HG03439 (cell line): ENCODE measurements at regions not wholly inside any gene's neighbourhood (a gene's known extent, or its start where the extent isn't known, plus 50 kb on each side); places are given as distances from the start of the nearest gene placed in this dataset.

ENCODE experiments used
- ATAC-seq: cut with Tn5 transposase; IDR thresholded peaks from one replicate; pipeline ENCODE4 v1.9.1; 2021; ENCODE audit warnings: mild to moderate bottlenecking, moderate library complexity; ENCODE audit not compliant: unreplicated experiment

GRCh38 chr7:68663392-68663791 is 934.9 kb upstream of the AUTS2 start:
- ATAC-seq = no peak

- no peak for ATAC-seq
Observed at GRCh38 chr7:68671046-68671445, 927.2 kb upstream of the AUTS2 start.

DNA sequence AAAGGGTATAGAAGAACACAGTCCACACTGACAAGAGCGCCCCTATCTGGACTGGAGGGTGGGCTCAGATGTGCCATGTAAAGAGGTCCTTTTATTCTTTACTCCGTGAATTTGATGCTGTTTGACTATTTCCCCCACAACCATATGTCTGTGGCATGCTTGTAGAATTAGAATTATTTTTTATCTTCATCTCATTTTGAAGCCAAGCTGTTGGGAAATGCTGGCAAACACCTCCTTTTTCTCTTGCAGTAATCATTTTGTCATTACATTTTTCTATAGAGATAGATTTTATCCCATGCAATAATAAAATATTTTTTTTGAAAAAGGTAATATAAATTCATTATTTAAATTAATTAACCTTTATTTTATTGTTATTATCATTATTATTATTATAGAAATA is 926.6 kb upstream of the AUTS2 start:
- no peak for ATAC-seq

GRCh38 chr7:68674826-68675225 is 923.4 kb upstream of the AUTS2 start:
- ATAC-seq = no peak

- ATAC-seq = no peak
Observed at GRCh38 chr7:68676813-68677535, 921.3 kb upstream of the AUTS2 start.

DNA sequence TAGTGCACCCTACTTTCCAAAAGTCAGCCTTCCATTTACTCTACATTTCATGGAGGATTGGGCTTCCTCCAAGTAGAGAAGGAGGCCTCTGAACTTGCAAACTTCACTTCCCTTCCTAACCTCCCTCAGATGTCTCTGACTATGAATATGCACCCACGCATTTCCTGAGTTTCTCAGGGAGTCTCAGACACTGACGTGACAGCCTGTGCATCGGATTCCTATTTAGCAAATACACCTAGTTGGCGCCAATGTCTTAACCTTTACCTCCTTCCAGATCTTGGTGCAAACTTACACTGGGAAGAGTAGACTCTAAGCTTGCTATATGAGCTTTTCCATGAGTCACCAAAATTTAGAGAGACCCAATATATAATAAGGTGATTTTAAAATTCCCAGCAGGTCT is 920.1 kb upstream of the AUTS2 start:
- no peak for ATAC-seq

GRCh38 chr7:68679459-68680234 is 918.6 kb upstream of the AUTS2 start:
- no peak for ATAC-seq

- no peak for ATAC-seq
Observed at GRCh38 chr7:68680235-68680872, 917.9 kb upstream of the AUTS2 start.

GRCh38 chr7:68682910-68683309 is 915.4 kb upstream of the AUTS2 start:
- no peak for ATAC-seq

GRCh38 chr7:68684246-68684839 is 913.9 kb upstream of the AUTS2 start:
- ATAC-seq = no peak

DNA sequence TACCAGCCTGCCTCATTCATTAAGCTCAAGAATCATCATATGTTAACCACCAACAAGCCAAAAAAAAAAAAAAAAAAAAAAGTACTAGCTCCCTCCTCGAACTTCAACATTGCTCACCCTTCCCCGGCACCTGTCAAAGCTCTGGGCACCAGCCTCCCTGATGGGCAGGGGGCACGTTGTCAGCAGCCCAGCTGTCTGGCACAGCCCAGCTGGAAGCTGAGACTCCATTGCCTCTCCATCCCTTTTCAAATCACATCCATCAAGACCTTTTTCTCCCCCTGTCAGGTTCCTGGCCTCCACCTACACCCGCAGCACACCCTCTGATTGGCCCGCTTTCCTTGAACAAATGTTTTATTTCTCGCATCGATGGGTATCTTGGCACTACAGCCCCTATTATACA is 913.3 kb upstream of the AUTS2 start:
- no peak for ATAC-seq

- ATAC-seq = no peak
Observed at GRCh38 chr7:68688416-68689086, 909.7 kb upstream of the AUTS2 start.

DNA sequence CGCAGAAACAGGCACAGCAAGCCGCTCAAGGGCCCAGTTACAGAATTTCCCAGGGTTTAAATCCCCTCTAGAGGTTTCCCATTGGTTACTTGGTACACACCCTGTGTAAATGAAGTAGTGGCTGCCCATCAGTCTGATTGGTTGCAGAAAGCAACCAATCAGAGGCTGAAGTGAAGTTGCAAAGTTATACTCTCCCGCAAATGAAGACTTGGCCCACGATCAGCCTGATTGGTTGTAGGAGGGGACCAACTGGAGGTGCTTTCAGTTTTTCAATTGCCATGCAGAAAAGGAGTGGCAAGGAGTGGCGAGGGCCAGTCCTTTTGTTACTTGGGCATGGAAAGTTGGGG is 909.2 kb upstream of the AUTS2 start:
- no peak for ATAC-seq

DNA sequence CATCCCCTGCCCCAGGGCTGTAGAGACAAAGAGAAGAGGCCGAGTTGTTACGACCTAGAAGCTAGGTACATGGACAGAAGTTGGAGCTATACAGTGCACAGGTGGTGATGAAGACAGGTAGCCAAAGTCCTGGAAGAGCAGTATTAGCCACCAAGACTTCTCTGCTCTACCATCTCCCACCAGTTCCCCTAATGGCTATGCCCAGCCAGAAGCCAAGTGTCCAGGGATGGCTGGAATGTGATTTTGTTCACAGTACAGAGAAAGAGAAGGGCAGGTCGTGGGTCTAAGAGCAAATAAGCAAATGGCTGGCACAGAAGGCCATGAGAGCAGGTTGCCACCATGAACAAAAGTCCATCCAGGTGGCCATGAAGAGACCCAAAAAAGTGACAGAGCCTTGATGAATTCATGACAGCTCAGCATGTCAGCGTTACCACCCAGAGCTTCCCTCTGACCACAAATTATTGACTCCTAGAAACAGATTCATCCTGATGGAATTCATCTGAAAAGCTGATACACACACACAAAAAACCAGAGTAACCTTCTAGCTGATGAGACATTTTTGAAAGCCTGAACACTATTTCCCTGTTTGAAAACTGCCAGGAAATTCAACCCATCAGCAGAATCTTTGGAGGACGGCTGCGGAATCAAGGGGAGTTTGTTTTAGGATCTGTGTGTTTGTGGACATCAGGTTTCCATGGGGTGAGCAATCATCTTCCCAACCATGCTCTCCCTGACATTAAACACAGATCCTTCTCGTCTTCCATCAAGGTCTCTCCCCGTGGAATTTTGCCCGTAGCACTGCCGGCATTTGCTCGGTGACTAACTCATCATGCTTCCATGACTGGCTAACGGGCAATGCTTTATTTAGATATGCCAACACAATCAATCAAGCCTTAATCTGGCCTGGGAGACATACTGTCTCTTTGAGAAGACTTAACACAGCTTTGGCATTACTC is 906.7 kb upstream of the AUTS2 start:
- no peak for ATAC-seq

DNA sequence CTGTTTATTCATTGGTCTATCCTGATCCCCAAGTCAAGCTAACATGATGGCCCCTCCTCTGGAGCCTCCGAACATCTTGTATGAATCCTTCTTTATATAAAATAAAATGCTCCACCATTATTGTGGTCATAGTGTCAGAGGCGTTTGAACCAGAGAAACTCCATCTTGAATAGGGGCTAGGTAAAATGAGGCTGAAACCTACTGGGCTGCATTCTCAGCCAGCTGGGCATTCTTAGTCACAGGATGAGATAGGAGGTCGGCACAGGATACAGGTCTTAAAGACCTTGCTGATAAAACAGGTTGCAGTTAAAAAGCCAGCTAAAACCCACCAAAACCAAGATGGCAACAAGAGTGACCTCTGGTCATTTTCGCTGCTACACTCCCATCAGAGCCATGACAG is 905.8 kb upstream of the AUTS2 start:
- no peak for ATAC-seq

DNA sequence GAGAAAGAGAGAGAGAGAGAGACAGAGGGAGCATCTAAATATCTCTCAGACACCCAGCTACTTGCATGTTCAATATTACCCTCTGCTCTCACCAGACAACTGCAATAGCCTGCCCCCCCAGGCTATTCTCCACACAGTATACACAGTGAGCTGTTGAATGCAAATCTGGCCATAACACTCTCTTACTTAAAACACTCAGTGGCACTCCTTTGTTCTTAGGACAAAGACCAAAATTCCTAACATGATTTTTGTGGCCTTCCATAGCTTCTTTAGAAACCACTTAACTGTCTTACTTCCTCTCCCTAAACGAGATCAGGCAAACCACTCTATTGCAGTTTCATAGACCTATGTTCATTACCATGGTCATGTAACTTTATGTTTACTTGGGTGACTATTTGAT is 903.6 kb upstream of the AUTS2 start:
- no peak for ATAC-seq

GRCh38 chr7:68697796-68698280 is 900.4 kb upstream of the AUTS2 start:
- ATAC-seq = no peak

GRCh38 chr7:68699090-68699711 is 899.1 kb upstream of the AUTS2 start:
- ATAC-seq = no peak

DNA sequence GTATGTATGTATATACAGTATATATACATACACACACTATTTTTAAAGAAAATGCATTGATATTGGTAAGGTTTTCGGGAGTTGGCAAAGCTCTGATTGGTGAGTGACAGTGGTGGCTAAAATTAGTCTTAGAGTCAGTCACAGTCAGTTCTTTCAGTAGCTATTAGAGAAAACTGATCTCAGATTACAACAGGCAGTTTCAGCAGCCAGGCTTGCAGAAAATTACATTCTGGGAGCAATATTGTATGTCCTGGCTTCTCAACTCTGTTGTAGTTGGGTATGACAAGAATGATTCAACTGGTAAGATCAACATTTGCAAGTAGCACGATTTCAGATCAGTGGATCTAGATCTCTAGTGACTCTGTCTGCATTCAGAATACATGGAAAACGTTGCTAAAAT is 897.9 kb upstream of the AUTS2 start:
- ATAC-seq = no peak
